H1 (cell line): ENCODE measurements at regions not wholly inside any gene's neighbourhood (a gene's known extent, or its start where the extent isn't known, plus 50 kb on each side); places are given as distances from the start of the nearest gene placed in this dataset.

Experiments
- CTCF ChIA-PET: fragments of 300-600 bp; sonication (Branson Sonifier 250); formaldehyde crosslinking; loops from one replicate; lab custom pipeline; 2021; ENCODE audit not compliant: partially characterized antibody; lab: Charles Lee
- POLR2A ChIA-PET: fragments of 300-600 bp; sonication (Branson Sonifier 250); formaldehyde crosslinking; loops from one replicate; lab custom pipeline; 2021; ENCODE audit warnings: inconsistent platforms; ENCODE audit not compliant: partially characterized antibody; lab: Charles Lee
- DNase-seq, 2 experiments: peaks; one replicate each; pipeline versions ENCODE4 v3.0.0 to v3.0.0-alpha.2; 2010 to 2022; ENCODE audit warnings: low spot score in 2 of 2, low read depth in 1 of 2, mixed read lengths in 1 of 2
- FAIRE-seq: peaks from 2 replicates; lab custom pipeline; 2011; peaks lifted over from hg19 to GRCh38; lab: Jason Lieb, UNC
- H2AFZ ChIP-seq: 2 replicates; pipeline ENCODE4 v1.8.1; 2012; ENCODE audit warnings: low read length, inconsistent platforms
- H2AK5ac ChIP-seq: 2 replicates; pipeline ENCODE4 v1.6.1; 2013; ENCODE audit warnings: low read depth, low read length
- H2BK120ac ChIP-seq: replicated peaks from 2 replicates; pipeline ENCODE3; 2013; ENCODE audit warnings: low read depth, low read length, inconsistent platforms
- H2BK12ac ChIP-seq: 2 replicates; pipeline ENCODE4 v1.6.1; 2013; ENCODE audit warnings: low read depth, low read length
- H2BK15ac ChIP-seq: 2 replicates; pipeline ENCODE4 v1.6.1; 2013; ENCODE audit warnings: low read length
- H2BK20ac ChIP-seq: 2 replicates; pipeline ENCODE4 v1.6.1; 2013; ENCODE audit warnings: low read length
- H2BK5ac ChIP-seq: 2 replicates; pipeline ENCODE4 v1.6.1; 2013; ENCODE audit warnings: low read depth, low read length
- H3K14ac ChIP-seq: 2 replicates; pipeline ENCODE4 v1.6.1; 2013; ENCODE audit warnings: inconsistent platforms; ENCODE audit not compliant: insufficient read length
- H3K18ac ChIP-seq: 2 replicates; pipeline ENCODE4 v1.6.1; 2013; ENCODE audit warnings: low read length; ENCODE audit errors: extremely low read depth
- H3K23ac ChIP-seq: 2 replicates; pipeline ENCODE4 v1.6.1; 2013; ENCODE audit warnings: inconsistent platforms; ENCODE audit not compliant: insufficient read length
- H3K23me2 ChIP-seq: 2 replicates; pipeline ENCODE4 v1.6.1; 2013; ENCODE audit warnings: low read depth, low read length
- H3K27ac ChIP-seq: 2 replicates; pipeline ENCODE4 v1.6.1; 2011; ENCODE audit warnings: low read depth, low read length, inconsistent platforms
- H3K27me3 ChIP-seq, 4 experiments: replicated peaks in 1 of 4; 1 replicate in 1 of 4; 2 replicates in 3 of 4; pipeline versions ENCODE4 v1.6.1 to v1.8.1; 2011 to 2013; ENCODE audit warnings: low read length in 3 of 4, mild to moderate bottlenecking in 3 of 4, inconsistent platforms in 2 of 4, mixed read lengths in 2 of 4, moderate library complexity in 1 of 4; ENCODE audit not compliant: control insufficient read depth in 3 of 4, insufficient read depth in 3 of 4; ENCODE audit errors: extremely low read depth in 1 of 4
- H3K36me3 ChIP-seq, 4 experiments: 2 replicates each; pipeline versions ENCODE4 v1.6.1 to v1.8.1; 2011 to 2013; ENCODE audit warnings: mild to moderate bottlenecking in 4 of 4, low read length in 3 of 4, moderate library complexity in 2 of 4, control low read depth in 1 of 4, inconsistent platforms in 1 of 4; ENCODE audit not compliant: insufficient read depth in 4 of 4, control insufficient read depth in 2 of 4
- H3K4ac ChIP-seq: replicated peaks from 2 replicates; pipeline ENCODE3; 2013; ENCODE audit warnings: low read length, low read depth, mixed read lengths, inconsistent platforms; ENCODE audit not compliant: insufficient read length
- H3K4me1 ChIP-seq, 4 experiments: replicated peaks in 1 of 4; 1 replicate in 1 of 4; 2 replicates in 3 of 4; pipeline versions ENCODE4 v1.6.1 to v1.8.1; 2011 to 2013; ENCODE audit warnings: low read length in 3 of 4, inconsistent platforms in 2 of 4, mixed read lengths in 1 of 4; ENCODE audit not compliant: insufficient read depth in 4 of 4, control insufficient read depth in 3 of 4
- H3K4me2 ChIP-seq, 2 experiments: 2 replicates each; pipeline versions ENCODE4 v1.6.1 to v1.8.1; 2011 to 2013; ENCODE audit warnings: low read depth in 2 of 2, low read length in 2 of 2, control low read depth in 1 of 2, inconsistent platforms in 1 of 2, mild to moderate bottlenecking in 1 of 2; ENCODE audit not compliant: insufficient read depth in 1 of 2
- H3K4me3 ChIP-seq, 4 experiments: fragments of 200-600, 300-600 bp in 1 of 4; sonication (generic), shearing (Covaris generic), sonication (Bioruptor Twin) in 1 of 4; 2 replicates each; pipeline versions ENCODE4 v1.5.1 to v1.8.1; 2011 to 2016; ENCODE audit warnings: low read length in 4 of 4, low read depth in 3 of 4, control low read depth in 2 of 4, inconsistent platforms in 2 of 4, mild to moderate bottlenecking in 2 of 4, mixed read lengths in 1 of 4, moderate library complexity in 1 of 4; ENCODE audit not compliant: insufficient read depth in 2 of 4; ENCODE audit errors: extremely low read depth in 1 of 4
- H3K56ac ChIP-seq: replicated peaks from 2 replicates; pipeline ENCODE3; 2013; ENCODE audit warnings: low read depth, mild to moderate bottlenecking, mixed read lengths, low read length, inconsistent platforms; ENCODE audit not compliant: insufficient read length
- H3K79me1 ChIP-seq: 2 replicates; pipeline ENCODE4 v1.6.1; 2013; ENCODE audit warnings: low read depth, low read length, control low read depth
- H3K79me2 ChIP-seq, 2 experiments: 2 replicates each; pipeline versions ENCODE4 v1.6.1 to v1.8.1; 2012 to 2013; ENCODE audit warnings: low read length in 2 of 2, mild to moderate bottlenecking in 2 of 2, inconsistent platforms in 1 of 2; ENCODE audit not compliant: insufficient read depth in 2 of 2, control insufficient read depth in 1 of 2
- H3K9ac ChIP-seq, 4 experiments: replicated peaks in 1 of 4; 1 replicate in 1 of 4; 2 replicates in 3 of 4; pipeline versions ENCODE4 v1.6.1 to v1.8.1; 2011 to 2013; ENCODE audit warnings: low read depth in 3 of 4, low read length in 3 of 4, control low read depth in 2 of 4, mild to moderate bottlenecking in 2 of 4, moderate library complexity in 2 of 4, inconsistent platforms in 1 of 4; ENCODE audit errors: extremely low read depth in 1 of 4
- H3K9me3 ChIP-seq, 2 experiments: 2 replicates each; pipeline versions ENCODE4 v1.6.1 to v1.8.1; 2012 to 2013; ENCODE audit warnings: mild to moderate bottlenecking in 2 of 2, moderate library complexity in 2 of 2, control low read depth in 1 of 2, inconsistent platforms in 1 of 2, low read depth in 1 of 2, low read length in 1 of 2, mixed read lengths in 1 of 2; ENCODE audit not compliant: insufficient read depth in 2 of 2
- H4K20me1 ChIP-seq, 2 experiments: replicated peaks in 1 of 2; 2 replicates each; pipeline versions ENCODE3 to v1.8.1; 2011 to 2013; ENCODE audit warnings: inconsistent platforms in 2 of 2, low read length in 2 of 2, mild to moderate bottlenecking in 1 of 2; ENCODE audit not compliant: insufficient read depth in 2 of 2, control insufficient read depth in 1 of 2
- H4K5ac ChIP-seq: 2 replicates; pipeline ENCODE4 v1.6.1; 2013; ENCODE audit warnings: low read length, low read depth, mixed read lengths, inconsistent platforms; ENCODE audit not compliant: insufficient read length
- H4K8ac ChIP-seq: 2 replicates; pipeline ENCODE4 v1.8.0; 2013; ENCODE audit warnings: mild to moderate bottlenecking, moderate library complexity, low read length, inconsistent platforms; ENCODE audit not compliant: insufficient read depth; ENCODE audit errors: extremely low read depth
- H4K91ac ChIP-seq: replicated peaks from 2 replicates; pipeline ENCODE3; 2013; ENCODE audit warnings: low read length, mixed read lengths, inconsistent platforms; ENCODE audit not compliant: insufficient read length
- CTBP2 ChIP-seq: IDR thresholded peaks from 2 replicates; pipeline ENCODE4 v1.7.0; 2011; ENCODE audit warnings: borderline replicate concordance, mild to moderate bottlenecking, moderate library complexity, mixed read lengths, low read length; ENCODE audit not compliant: insufficient read depth, insufficient read length
- EZH2 ChIP-seq: fragments of 200-600 bp; sonication (generic); IDR thresholded peaks from 2 replicates; pipeline ENCODE4 v1.7.1; 2012; ENCODE audit warnings: low read depth, mild to moderate bottlenecking, moderate library complexity, low read length, inconsistent platforms; ENCODE audit not compliant: severe bottlenecking
- JUN ChIP-seq: IDR thresholded peaks from 2 replicates; pipeline ENCODE4 v1.6.1; 2011; ENCODE audit warnings: low read depth, mild to moderate bottlenecking, improper control_type of control experiment, low read length
- KDM4A ChIP-seq: IDR thresholded peaks from one replicate; pipeline ENCODE4 v1.7.1; 2012; ENCODE audit warnings: low read depth, mild to moderate bottlenecking, moderate library complexity, low read length, inconsistent platforms; ENCODE audit not compliant: severe bottlenecking
- PHF8 ChIP-seq: fragments of 200-600 bp; sonication (generic); conservative IDR thresholded peaks from 2 replicates; pipeline ENCODE4 v1.7.1; 2012; ENCODE audit warnings: low read depth, mild to moderate bottlenecking, inconsistent platforms, low read length, moderate library complexity
- SAP30 ChIP-seq: fragments of 300-600 bp; sonication (generic); IDR thresholded peaks from 2 replicates; pipeline ENCODE4 v1.7.1; 2012; ENCODE audit warnings: low read length, moderate library complexity, mild to moderate bottlenecking, inconsistent platforms; ENCODE audit not compliant: insufficient read depth, insufficient replicate concordance
- SIN3A ChIP-seq, 2 experiments: IDR thresholded peaks in 1 of 2; conservative IDR thresholded peaks in 1 of 2; 2 replicates each; pipeline ENCODE4 v1.6.1; 2011 to 2012; ENCODE audit warnings: low read length in 2 of 2, improper control_type of control experiment in 1 of 2, low read depth in 1 of 2, mild to moderate bottlenecking in 1 of 2
- SUZ12 ChIP-seq: fragments of 200-600 bp; sonication (generic); IDR thresholded peaks from 2 replicates; pipeline ENCODE4 v1.6.1; 2012; ENCODE audit warnings: mild to moderate bottlenecking, inconsistent platforms, low read length, moderate library complexity, mixed read lengths
- TCF12 ChIP-seq: IDR thresholded peaks from 2 replicates; pipeline ENCODE4 v1.6.1; 2011; ENCODE audit warnings: low read depth, mild to moderate bottlenecking, low read length
- TEAD4 ChIP-seq: IDR thresholded peaks from 2 replicates; pipeline ENCODE4 v1.6.1; 2012; ENCODE audit warnings: low read depth, low read length, inconsistent platforms, mixed read lengths
- YY1 ChIP-seq: IDR thresholded peaks from 2 replicates; pipeline ENCODE4 v1.6.1; 2011; ENCODE audit warnings: low read depth, mild to moderate bottlenecking, low read length
- WGBS, 2 experiments: shearing (Covaris generic) in 1 of 2; methylation state at CpG; one replicate each; pipeline versions ENCODE4 v1.1.6 to v1.1.7; 2013 to 2015; ENCODE audit warnings: low lambda C conversion rate in 2 of 2, mixed read lengths in 2 of 2, inconsistent platforms in 1 of 2, low coverage in 1 of 2, missing lambda C conversion rate in 1 of 2; ENCODE audit not compliant: insufficient replicate concordance in 2 of 2, insufficient coverage in 1 of 2, insufficient read length in 1 of 2; ENCODE audit errors: extremely low coverage in 1 of 2, missing lambda C conversion rate in 1 of 2; 5-methylcytosine and 5-hydroxymethylcytosine counted together
- TF ChIP-seq, protein P1 (sequence below): IDR thresholded peaks from 2 replicates; pipeline ENCODE4 v1.6.1; 2011; ENCODE audit warnings: low read depth, mild to moderate bottlenecking, low read length; ENCODE audit not compliant: insufficient read depth

DNA sequence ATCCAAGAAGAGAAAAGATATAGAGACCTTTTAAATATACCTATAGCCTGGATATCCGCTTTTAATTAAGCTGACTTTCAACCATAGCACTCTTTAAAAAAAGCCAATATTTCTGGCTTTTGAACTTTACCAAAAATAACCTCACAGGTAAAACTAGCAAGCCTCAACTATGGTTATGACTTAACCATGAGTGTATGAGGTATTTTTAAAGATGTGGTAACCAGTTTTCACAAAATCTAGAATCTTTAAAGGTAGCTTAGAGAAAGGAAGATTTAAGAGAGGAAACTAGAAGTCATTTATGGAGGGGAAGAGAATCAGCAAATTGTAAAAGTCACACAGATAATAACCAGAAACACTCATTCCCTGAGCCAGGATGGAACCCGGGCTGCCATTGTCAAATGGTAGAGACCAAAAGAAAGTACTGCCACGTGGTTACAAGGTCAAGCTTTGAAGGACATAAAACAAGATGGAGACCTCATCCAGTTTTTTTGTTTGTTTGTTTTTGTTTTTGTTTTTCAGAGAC, 288.4 kb upstream of the RGS18 start:
- H4K20me1 ChIP-seq: no peaks in the 10 kb centered on the region
- no peak overlapping the region for H4K91ac ChIP-seq
- H4K8ac ChIP-seq: no peak overlapping the region
- no peak overlapping the region for H3K4me2 ChIP-seq
- peaks cover 0 to 9% of the 10 kb centered on the region in 2 experiments; a peak in 1 of 4 replicates for H3K9me3 ChIP-seq
- H3K79me2 ChIP-seq: no peaks in the 10 kb centered on the region
- H3K27ac ChIP-seq: no peak overlapping the region
- no peak overlapping the region for H2AFZ ChIP-seq
- no peak overlapping the region for H2AK5ac ChIP-seq
- no peak overlapping the region for H3K23ac ChIP-seq
- no peak overlapping the region for H2BK20ac ChIP-seq
- no peak overlapping the region for H3K14ac ChIP-seq
- H3K23me2 ChIP-seq: no peaks in the 10 kb centered on the region
- FAIRE-seq (no peak), DNase-seq (no peak)
- CTCF ChIA-PET: no interaction called here
- 97% methylated on average over 3 of the region's 3 CpGs; no CpG with 5 or more reads in 1 of the 2 experiments for WGBS, 2 experiments
- H2BK12ac ChIP-seq: no peak overlapping the region
- no peaks in the 10 kb centered on the region for H3K36me3 ChIP-seq
- H4K5ac ChIP-seq: no peak overlapping the region
- POLR2A ChIA-PET: no interaction called here
- no peaks in the 10 kb centered on the region for H3K79me1 ChIP-seq
- H2BK5ac ChIP-seq: no peak overlapping the region
- no peak overlapping the region for H3K4ac ChIP-seq
- no peak overlapping the region for H3K18ac ChIP-seq
- no peak overlapping the region for H3K4me3 ChIP-seq
- no peaks in the 10 kb centered on the region for H3K4me1 ChIP-seq
- no peak overlapping the region for H2BK15ac ChIP-seq
- no peak overlapping the region for H3K9ac ChIP-seq
- no peak overlapping the region for H3K56ac ChIP-seq
- no peaks in the 10 kb centered on the region for H3K27me3 ChIP-seq
- no peak overlapping the region for H2BK120ac ChIP-seq
- TF ChIP-seq SUZ12 (no peak), TEAD4 (no peak), PHF8 (no peak), JUN (no peak), SAP30 (no peak), SIN3A (conservative IDR thresholded peaks at IDR 0.05 in 1 of 2, IDR thresholded peaks at IDR 0.05 in 1 of 2; ENCODE audit: low read depth in 1 of 2, low read length in 2 of 2) (no peak), EZH2 (no peak), CTBP2 (no peak), KDM4A (no peak), YY1 (no peak), TCF12 (no peak)
- TF ChIP-seq, protein P1, sequence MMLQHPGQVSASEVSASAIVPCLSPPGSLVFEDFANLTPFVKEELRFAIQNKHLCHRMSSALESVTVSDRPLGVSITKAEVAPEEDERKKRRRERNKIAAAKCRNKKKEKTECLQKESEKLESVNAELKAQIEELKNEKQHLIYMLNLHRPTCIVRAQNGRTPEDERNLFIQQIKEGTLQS: no peak
